HG02610 (cell line): ENCODE measurements at regions not wholly inside any gene's neighbourhood (a gene's known extent, or its start where the extent isn't known, plus 50 kb on each side); places are given as distances from the start of the nearest gene placed in this dataset.
"Not testable (repeated sequence)": the region's sequence is repeated elsewhere in the genome, so short reads cannot be mapped to it uniquely, and the experiment has no call there.

Experiments used
- ATAC-seq: cut with Tn5 transposase; IDR thresholded peaks from one replicate; pipeline ENCODE4 v1.9.1; 2021; ENCODE audit warnings: mild to moderate bottlenecking, moderate library complexity; ENCODE audit not compliant: unreplicated experiment

DNA sequence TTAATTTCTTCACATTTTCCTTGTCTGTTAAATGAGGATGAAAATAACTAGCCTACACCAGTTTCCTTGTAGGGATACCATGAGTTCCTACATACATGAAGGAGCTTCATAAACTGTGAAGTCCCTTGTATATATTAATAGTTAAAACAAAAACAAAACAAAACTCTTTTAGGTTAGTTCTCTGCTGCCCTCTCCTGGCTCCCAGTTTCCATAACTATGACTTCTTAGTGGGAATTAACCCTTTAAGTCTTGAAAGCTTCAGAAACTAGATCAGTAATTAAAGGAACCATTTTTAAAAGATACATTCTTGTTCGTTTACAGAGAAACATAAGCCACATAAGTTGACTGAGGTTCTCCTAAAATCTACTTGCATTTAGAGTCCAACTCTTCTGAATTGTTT lies 500.0 kb upstream of the C9orf72 start:
- no peak for ATAC-seq

DNA sequence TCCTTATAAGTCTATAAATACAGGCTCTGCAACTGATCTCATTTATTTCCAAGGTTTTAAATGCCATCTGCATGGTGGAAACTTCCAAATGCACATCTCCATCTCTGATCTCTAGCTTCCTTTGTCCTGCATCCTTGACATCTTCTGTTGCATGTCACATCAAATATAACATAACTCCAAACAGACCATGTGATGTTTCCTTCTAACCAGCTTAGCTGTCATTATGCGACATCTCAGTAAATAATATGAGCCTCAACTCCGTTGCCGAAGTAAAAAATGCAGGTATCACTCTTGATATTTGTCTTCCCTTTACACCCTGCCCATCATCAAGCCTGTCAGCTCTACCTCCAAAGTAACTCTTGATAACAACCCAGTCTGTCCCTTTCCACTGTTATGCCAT lies 506.4 kb upstream of the C9orf72 start:
- no peak for ATAC-seq

DNA sequence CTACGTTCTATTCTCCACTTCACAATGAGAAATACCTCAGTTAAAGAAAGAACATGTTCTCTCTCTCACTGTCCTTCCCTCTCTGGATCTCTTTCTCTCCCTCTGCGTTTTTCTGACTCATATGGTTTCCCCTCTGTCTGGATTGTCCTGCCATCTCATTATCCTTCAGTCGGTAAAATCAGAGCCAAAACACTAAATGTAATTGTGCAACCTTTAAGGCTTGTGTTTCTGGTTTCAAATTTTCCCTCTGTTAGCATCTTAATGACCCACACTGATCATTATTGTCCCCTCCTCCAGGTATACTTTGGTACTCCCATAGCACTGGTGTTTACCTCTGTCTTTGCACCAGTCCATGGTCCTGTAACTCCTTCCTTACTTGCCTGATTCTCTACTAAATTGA lies 509.4 kb upstream of the C9orf72 start:
- ATAC-seq: no peak

DNA sequence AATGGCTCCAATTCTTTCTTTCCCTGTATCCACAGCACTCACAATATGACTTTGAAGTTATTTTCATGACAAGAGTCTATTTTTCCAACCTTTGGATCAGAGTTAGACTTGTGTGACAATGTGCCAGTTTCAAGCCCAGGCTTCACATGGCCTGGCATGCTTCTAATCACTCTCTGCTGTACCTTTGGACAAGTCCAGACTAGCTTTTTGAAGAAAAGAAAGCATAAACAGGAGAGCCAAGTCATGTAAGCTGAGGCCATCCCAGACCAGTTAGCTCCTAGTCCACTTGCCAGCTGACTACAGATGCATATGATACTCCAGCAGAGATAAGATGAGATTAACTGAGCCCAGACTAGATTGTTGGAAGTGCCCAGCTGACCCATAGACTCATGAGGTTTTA lies 513.6 kb upstream of the C9orf72 start:
- ATAC-seq: no peak

DNA sequence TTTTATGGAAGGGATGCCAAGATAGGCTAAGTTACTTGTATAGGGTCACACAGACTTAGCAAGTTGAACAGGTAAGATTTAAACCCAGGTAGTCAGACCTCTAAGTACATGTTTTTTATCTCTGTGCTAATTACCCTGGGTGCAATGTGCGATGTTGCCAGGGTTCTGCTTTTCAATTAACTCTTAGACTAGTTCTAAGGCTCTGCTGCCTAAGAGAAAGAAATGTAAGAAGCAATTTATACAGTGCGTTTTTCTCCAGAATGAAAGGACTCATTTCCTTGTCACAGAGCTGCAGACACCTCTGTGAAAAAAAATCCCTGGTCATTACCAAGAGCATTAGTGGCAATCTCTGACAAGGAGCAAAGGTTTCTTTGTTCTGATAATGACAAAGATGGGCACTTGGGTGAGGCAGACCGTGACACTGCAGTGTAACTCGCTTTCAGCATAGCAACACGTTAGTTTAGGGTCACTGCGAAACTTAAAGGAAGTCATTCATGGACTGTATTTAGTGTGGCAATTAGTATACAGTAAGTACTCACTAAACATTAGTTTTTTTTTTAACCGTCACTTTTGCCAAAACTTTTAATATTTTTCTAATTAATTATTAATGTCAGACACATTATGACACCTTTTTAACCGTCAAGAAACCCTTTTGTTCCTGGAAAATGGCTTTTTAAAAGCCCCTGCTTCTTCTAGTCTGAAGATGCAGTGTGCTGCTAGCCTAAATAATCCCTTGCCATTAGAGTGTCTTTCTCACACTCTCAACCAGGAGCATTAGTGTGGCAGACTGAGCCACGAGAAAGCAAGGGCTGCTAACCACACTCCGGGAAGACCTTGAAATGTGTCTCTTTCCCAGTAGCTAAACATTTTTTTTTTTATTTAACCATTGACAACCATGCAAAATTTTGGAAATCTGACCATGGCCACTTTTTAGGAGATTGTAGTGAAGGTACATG lies 520.0 kb upstream of the C9orf72 start:
- no peak for ATAC-seq

DNA sequence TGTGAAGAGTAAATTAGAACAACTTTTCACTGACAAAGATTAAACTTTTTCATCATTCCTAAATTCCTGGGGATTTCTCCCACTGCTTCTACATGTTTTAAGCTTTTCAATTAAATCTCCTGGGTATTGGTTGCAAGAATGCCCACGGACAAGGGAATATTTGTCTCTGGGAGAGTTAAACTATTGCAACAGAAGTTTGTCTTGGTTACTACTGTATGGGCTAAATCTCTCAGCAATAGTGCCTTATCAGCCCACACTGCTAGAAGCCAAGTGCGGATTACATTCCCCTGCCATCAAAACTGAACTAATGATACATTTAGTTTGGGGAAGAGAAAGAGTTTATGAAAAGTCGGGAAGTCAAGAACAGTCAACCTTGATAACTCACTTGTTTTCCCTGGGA lies 528.2 kb upstream of the C9orf72 start:
- no peak for ATAC-seq

DNA sequence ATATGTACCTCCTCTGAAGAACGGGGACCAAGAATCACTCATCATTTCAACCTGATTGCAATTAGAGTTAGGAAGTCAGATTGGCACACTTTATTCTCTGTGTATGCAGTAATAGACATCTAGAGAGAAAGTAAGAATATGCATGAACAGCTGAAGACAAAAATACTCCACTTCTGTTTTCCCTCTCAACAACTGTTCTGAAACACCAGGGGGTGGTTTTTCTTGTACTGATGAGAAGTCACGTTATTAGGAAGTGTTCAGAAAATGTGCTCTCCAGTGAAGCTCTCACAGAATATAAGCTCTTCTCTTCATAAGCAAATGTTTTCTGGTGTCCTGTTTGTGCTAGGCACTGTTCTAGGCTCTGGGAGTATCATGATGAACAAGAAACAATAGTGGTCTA lies 531.7 kb upstream of the C9orf72 start:
- ATAC-seq: no peak

DNA sequence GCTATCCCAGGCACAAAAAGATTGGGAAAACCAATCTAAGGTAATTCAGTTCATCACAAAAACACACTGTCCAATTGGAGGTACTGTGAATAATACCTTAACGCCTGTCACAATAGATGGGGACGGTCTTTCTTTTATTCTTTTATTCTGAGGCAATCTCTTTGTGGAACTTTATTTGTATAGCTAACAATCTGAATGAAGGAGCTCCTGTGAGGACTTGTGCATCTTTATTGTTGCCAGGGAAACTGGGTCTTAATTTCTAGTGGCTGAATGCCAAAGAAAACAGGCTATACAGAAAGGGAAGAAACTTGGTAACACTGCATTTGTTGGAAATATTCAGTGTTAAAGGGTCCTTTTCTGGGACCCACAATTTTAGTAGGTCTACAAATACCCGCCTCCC lies 546.9 kb upstream of the C9orf72 start:
- ATAC-seq: no peak

DNA sequence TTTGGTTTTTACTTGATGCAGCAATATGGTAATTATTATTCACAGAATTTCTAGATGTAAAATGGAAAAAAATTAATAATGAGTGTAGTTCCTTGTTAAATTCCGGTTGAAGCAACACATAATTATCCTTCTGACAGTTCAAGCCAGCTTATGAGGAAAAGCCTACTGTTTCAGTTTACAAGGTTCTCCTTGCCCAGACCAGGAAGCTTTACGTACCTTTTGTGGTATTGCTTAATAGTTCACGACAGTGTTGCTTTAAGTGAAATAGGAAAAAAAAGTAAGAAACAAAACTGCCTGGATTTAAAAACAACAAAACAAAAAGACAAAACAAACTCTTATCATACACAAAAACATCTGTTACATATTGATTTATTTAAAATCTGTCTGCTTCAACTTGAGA lies 547.3 kb upstream of the C9orf72 start:
- no peak for ATAC-seq

DNA sequence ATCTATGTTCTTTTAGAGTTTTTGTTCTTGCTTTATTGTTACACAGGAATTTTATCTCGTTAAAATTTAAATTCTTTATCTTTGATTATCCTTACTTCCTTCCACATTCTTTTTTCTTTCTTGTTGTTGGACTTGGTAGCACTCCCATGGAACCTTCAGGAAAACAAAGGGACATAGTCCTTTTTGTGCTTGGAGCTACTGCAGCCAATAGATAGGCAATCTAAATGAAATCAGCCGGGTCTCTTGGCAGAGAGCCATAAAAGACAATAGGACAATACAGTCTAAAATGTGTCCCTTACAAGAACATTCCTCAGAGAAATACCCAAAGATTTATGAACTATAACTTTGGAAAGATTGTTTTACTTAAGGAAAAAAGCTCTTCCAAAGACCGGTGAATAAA lies 548.1 kb upstream of the C9orf72 start:
- no peak for ATAC-seq

DNA sequence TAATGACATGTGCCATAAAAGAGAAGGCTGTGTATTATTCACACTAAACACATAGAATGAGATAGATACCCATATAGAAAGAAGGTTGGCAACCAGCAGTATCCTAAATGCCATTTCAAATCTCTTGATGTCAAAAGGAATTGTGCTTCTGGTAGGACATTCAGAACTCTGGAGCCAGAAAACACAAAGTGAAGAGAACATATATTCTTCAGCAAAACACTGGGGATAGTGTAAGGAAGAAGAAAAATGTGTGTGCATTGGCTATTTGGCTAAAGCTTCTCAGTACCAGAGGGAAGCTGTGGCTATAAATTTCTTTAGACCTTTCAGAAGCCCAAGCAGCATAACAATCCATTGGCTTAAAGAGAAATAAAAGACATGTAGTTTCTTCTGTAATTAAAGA lies 551.6 kb upstream of the C9orf72 start:
- ATAC-seq: no peak

DNA sequence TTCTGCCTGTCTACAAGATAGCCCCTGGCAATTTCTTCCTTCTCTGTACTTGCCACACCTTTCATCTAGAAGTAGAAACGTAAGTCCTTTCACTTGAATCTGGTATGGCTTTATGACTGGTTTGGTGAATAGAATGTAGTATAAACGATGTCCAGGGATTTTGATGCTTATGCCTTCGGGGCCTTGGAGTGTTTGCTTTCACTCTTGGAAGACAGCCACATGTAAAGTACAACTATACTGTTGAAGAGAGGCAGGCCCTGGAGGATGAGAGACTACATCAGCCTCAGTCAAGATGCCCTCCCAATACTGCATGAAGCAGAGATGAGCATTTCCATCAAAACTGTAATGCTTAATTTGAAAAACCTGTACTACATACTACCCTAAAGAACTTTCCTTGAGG lies 553.8 kb upstream of the C9orf72 start:
- ATAC-seq: no peak

DNA sequence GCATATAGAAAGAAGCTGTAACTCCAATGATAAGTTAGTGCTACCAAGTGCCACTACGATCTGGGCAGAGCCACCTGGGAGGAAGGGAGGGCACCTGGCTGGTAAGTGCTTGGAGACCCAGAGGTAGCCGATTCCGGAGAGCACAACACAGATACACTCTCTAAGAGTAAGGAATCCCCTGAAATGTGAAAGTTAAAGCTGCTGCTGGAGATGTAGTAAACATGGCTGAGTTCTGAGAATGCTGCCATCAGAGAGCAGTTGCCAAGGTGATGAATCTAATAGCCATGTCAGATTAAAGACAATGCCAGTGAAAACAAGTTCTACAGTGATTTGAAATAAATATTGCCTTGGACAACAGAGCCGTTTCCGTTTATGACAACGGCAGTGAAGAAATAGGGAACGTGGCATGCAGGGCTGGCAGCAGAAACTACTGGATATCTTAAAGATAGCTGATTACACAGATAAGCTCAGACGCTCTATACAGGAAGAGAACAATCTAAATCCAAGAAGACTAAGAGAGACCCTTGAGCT lies 561.2 kb upstream of the C9orf72 start:
- ATAC-seq: no peak

DNA sequence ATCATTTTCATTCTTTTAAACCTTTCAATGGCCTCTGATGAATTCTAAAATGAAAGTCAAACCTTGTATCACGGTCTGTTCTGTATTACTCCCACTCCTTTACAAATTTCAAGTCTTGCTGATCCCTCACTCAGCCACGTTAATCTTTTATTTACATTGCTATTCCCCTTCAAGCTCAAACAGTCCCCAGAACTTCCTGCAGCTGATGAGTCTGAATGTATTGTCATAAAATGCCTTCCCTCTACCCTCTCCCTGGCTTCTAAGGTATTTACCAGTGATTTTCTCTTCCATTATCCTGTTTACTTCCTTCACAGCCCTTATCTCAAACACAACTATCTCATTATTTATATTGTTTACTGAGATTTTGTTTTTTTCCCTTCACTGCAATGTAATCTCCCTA lies 562.3 kb upstream of the C9orf72 start:
- ATAC-seq: no peak

DNA sequence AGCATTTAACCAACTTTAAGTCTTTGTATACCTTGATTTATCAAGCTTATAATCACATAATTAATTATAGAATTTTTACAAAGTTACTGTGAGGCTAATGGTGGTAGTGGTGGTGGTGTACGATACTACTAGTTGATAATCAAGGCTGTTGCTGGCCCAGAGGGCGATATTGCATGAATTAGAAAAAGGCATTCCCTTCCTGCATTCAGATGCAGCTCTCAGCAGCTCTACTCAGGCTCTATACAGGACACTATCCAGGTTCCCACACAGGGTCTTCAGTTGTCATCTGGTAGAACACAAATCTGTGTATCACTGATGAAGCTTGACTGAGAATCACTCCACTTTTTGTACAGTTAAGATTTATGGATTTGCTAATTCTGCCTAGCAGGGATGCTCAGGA lies 562.8 kb upstream of the C9orf72 start:
- no peak for ATAC-seq

DNA sequence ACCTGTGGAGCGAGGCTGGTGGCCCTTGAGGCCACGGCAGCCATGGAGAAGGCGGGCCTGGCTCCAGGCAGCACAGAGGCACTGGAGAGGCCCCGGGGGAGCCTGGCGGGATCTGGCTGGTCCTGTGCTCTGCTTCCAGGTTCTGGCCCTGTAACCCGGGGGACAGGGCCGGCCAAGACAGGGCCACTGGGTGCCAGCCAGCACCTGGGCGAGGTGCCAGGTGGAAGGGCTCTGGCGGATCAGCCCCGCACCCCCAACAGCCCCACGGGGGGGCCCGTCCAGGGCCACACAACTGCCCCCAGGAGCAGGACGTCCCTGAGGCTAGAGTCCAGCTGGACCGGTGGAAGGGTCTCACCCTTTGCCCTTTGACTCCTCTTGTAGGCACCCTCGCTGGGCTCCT lies 574.1 kb upstream of the C9orf72 start:
- ATAC-seq: not testable (repeated sequence)

DNA sequence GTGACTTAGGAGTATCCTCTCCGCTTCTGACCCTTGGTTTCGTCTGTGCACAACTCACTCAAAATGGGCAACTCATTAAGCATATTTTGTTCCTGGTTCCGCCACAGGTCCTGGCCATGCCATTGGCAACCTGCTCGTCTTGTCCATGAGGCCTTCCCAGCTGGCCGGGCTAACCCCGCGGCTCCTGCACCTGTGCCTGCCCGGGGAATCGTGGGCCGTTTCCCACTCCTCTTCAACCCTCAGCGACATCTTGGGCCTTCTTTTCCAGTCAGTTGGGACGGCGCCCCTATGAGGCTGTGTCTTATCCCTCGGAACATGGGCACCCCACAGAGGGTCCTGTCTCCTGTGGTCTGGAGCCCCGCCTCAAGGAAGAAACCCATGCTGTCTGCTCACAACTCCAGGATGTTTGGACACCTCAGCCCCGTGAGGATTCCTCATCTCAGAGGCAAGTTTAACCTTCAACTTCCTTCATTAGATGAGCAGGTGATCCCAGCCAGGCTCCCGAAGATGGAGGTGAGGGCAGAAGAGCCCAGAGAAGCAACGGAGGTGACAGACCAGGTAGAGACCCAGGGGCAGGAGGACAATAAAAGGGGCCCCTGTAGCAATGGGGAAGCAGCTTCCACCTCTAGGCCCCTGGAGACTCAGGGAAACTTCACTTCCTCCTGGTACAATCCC lies 574.8 kb upstream of the C9orf72 start:
- ATAC-seq: not testable (repeated sequence)

DNA sequence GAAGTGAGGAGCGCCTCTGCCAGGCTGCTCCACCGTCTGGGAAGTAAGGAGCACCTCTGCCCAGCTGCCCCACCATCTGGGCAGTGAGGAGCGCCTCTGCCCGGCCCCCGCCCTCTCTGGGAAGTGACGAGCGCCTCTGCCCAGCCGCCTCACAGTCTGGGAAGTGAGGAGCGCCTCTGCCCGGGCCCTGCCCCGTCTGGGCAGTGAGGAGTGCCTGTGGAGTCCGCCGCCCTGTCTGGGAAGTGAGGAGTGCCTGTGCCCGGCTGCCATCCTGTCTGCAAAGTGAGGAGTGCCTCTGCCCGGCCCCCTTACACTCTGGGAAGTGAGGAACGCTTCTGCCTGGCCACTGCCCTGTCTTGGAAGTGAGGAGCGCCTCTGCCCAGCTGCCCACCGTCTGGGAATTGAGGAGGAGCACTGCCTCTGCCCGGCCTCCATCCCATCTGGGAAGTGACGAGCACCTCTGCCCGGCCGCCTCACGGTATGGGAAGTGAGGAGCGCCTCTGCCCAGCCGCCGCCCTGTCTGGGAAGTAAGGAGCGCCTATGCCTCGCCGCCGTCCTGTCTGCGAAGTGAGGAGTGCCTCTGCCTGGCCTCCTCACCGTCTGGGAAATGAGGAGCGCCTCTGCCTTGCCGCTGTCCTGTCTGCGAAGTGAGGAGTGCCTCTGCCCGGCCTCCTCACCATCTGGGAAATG lies 576.2 kb upstream of the C9orf72 start:
- not testable (repeated sequence) for ATAC-seq

DNA sequence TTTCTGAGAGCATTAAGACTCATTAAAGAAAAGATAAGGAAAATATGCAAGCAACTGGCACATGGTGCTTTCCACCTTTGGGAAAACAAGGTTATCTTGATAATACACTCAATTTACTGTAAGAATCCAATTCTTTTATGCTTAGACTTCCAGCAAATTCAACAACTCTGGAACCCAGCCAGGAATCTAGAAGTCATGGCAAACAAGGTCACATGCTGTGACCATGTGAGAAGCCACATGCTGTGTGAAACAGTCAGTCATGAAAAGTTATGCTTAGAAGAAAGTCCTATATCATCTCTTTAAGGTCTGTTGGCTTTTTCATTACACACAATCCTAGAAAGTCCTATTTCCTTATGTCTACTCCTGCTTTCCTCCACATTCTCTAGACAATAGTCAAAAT lies 581.8 kb upstream of the C9orf72 start:
- ATAC-seq: no peak

DNA sequence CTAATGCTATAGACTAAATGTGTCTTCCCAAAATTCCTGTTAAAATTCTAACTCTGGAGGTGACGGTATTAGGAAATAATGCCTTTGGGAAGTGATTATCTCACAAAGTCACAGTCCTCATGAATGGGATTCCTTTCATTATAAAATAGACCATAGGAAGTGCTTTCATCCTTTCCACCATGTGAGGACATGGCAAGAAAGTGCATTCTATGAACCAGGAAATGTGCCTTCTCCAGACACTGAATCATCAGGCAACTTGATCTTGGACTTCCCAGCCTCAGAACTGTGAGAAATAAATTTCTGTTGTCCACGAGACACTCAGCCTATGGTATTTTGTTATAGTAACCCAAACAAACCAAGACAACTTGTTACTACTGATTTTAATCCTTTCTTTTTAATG lies 582.4 kb upstream of the C9orf72 start:
- no peak for ATAC-seq

DNA sequence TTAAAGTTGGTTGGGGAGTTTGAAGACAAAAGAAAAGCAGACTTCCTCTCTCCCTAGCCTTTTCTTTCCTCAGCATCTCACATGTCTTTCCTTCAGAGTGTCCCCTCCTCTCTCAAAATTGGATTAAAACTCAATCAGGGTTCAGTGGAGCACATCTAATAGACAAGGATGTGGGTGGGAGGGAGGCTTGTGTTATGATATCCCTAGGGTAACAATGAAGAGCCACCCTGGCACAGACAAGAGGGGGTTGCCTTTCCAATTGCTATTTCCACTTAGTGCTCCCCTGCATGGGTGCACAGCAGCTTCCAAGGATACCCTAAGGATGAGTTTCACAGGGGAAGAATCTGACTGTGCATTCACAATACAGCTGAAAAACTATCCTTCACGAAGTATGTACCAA lies 585.2 kb upstream of the C9orf72 start:
- ATAC-seq: no peak

DNA sequence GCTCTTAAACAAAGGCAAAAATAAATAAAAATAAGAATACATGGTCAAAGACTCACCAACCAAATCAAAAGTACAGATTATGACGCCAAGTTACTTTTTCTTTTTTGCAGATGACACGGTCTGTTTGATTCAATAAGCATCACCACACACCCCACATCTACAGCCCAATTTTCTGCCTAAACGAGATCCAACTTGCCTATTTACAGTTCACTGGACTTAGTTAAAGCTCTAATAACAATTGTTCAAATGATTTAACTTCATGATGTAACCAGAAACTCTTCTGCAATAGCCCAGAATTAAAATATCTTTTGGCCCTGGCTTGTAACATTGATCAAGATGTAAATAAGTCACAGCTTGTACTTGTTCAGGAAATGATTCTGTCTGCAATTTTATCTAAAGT lies 590.3 kb upstream of the C9orf72 start:
- ATAC-seq: no peak
